HFFc6 (cell line): ENCODE measurements at regions not wholly inside any gene's neighbourhood (a gene's known extent, or its start where the extent isn't known, plus 50 kb on each side); places are given as distances from the start of the nearest gene placed in this dataset.

ENCODE experiments used
- DNase-seq: peaks from one replicate; pipeline ENCODE4 v3.0.0-alpha.2; 2018
- H3K27ac Mint-ChIP-seq: 2 replicates; pipeline ENCODE4 v1.8.0; 2020; ENCODE audit warnings: mild to moderate bottlenecking, mixed read lengths
- H3K27me3 Mint-ChIP-seq: 2 replicates; pipeline ENCODE4 v1.8.0; 2021; ENCODE audit warnings: mild to moderate bottlenecking, moderate library complexity, mixed read lengths; ENCODE audit not compliant: insufficient read depth
- H3K36me3 Mint-ChIP-seq: 2 replicates; pipeline ENCODE4 v1.8.0; 2021; ENCODE audit warnings: low read depth, mixed read lengths
- H3K4me1 Mint-ChIP-seq: 2 replicates; pipeline ENCODE4 v1.8.0; 2020; ENCODE audit warnings: low read depth, mixed read lengths
- H3K4me3 Mint-ChIP-seq: 2 replicates; pipeline ENCODE4 v1.8.0; 2020; ENCODE audit warnings: mild to moderate bottlenecking, moderate library complexity, mixed read lengths
- H3K9me3 Mint-ChIP-seq: 2 replicates; pipeline ENCODE4 v1.8.0; 2020; ENCODE audit warnings: mild to moderate bottlenecking, mixed read lengths
- TF ChIP-seq, protein P1 (sequence below): fragments of 200-600 bp; sonication (generic); IDR thresholded peaks from 2 replicates; pipeline ENCODE4 v1.5.0; 2021; ENCODE audit warnings: antibody characterized with exemption, mild to moderate bottlenecking

DNA sequence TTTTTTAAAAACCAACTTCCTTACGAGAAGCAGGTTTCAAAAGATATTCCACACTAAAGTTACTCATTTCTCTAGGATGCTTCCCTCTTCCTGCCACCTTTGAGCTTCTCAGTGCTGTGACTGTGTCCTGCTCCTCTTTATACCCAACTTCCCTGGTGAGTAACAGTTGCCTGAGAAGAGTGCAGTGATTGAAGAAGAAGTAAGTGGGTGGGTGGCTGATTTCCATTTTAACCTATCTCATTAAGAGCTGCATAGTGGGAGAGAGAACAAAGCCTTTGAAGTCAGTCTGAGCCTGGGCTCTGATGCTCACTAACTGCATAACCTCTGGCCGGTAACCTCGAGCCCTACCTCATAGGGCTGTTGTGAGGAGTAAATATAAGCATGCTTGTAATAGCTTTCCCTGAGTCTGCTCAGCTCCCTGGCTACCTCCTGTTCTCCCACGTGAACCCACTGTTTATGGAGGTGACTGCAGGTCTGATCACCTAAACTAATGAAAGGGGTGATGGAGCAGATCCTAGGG is 977.3 kb downstream of the UQCRFS1 start:
- Mint-ChIP-seq H3K36me3 (peaks cover 5% of the 10 kb centered on the region; the same call in 1 of the 2 replicates), H3K27ac (no peak overlapping the region), H3K4me3 (no peak overlapping the region), H3K9me3 (peaks cover 74% of the 10 kb centered on the region), H3K27me3 (no peaks in the 10 kb centered on the region), H3K4me1 (no peaks in the 10 kb centered on the region)
- DNase-seq, result no peak
- TF ChIP-seq, protein P1, sequence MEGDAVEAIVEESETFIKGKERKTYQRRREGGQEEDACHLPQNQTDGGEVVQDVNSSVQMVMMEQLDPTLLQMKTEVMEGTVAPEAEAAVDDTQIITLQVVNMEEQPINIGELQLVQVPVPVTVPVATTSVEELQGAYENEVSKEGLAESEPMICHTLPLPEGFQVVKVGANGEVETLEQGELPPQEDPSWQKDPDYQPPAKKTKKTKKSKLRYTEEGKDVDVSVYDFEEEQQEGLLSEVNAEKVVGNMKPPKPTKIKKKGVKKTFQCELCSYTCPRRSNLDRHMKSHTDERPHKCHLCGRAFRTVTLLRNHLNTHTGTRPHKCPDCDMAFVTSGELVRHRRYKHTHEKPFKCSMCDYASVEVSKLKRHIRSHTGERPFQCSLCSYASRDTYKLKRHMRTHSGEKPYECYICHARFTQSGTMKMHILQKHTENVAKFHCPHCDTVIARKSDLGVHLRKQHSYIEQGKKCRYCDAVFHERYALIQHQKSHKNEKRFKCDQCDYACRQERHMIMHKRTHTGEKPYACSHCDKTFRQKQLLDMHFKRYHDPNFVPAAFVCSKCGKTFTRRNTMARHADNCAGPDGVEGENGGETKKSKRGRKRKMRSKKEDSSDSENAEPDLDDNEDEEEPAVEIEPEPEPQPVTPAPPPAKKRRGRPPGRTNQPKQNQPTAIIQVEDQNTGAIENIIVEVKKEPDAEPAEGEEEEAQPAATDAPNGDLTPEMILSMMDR, result no peak

DNA sequence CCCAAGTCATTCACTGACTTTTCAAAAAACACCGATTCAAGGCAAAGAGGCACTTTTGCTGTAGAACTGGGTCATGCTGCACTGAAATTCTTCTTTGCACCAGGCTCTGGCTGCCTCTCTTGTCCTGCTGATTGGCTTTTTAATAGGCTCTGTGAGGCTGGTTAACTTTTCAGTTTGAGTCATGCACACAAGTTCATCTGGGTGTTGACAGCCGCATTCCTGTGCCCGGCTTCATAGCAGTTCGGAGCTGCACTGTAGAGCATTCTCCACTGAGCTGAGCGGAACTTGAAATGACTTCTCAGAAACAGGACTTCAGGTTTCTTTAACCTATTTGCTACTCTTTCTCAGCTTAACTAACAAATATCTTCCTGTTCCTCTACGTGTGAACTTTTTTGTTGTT is 978.3 kb downstream of the UQCRFS1 start:
- no peaks in the 10 kb centered on the region for H3K4me1 Mint-ChIP-seq
- no peaks in the 10 kb centered on the region for H3K27me3 Mint-ChIP-seq
- no peak for DNase-seq
- peaks cover 80% of the 10 kb centered on the region for H3K9me3 Mint-ChIP-seq
- H3K36me3 Mint-ChIP-seq, result peaks cover 5% of the 10 kb centered on the region; the same call in 1 of the 2 replicates
- TF ChIP-seq, protein P1, result no peak
- no peak overlapping the region for H3K27ac Mint-ChIP-seq
- H3K4me3 Mint-ChIP-seq, result no peak overlapping the region

DNA sequence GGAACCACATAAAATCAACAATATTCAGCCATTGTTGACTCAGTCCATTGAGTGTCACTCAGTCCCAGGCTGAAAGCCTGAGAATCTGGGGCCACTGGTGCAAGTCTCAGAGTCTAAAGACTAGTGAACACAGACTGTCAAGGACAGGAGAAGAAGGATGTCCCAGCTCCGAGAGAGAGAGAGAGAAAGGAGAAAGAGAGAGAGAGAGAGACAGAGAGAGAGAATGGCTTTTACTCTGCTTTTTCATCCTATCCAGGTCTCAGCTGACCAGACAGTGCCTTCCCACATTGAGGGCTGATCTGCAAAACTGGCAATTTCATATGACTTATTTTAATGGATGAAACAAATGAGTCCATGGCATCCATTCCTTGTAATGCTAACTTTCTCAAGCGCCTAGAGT is 984.1 kb downstream of the UQCRFS1 start:
- Mint-ChIP-seq H3K4me1 (no peaks in the 10 kb centered on the region), H3K4me3 (no peak overlapping the region), H3K27ac (no peak overlapping the region), H3K36me3 (no peaks in the 10 kb centered on the region), H3K9me3 (peaks cover 61% of the 10 kb centered on the region), H3K27me3 (no peaks in the 10 kb centered on the region)
- DNase-seq, result no peak
- TF ChIP-seq, protein P1, result no peak

DNA sequence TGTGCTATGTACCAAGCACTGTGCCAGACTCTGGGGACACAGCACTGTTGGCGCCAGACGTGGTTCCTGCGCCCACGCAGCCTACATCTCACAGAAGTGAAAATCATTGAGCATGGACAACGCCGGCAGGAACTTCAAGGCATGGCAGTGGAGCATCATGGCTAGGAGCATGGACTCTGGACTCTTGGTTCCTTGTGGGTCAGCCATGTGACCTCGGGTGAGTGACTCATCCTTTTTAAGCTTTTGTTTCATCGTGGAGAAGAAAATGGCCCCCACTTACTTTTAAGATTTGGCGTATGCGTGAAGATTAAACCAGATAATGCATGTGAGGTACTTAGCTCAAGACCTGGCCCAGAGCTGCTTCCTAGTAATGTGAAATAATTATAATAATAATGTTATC is 988.5 kb downstream of the UQCRFS1 start:
- Mint-ChIP-seq H3K36me3 (peaks cover 9% of the 10 kb centered on the region; the same call in 1 of the 2 replicates), H3K4me3 (no peak overlapping the region), H3K27me3 (peaks cover 2% of the 10 kb centered on the region; the same call in 1 of the 2 replicates), H3K4me1 (no peaks in the 10 kb centered on the region), H3K27ac (no peak overlapping the region), H3K9me3 (peaks cover 64% of the 10 kb centered on the region)
- DNase-seq, result no peak
- TF ChIP-seq, protein P1, result no peak

DNA sequence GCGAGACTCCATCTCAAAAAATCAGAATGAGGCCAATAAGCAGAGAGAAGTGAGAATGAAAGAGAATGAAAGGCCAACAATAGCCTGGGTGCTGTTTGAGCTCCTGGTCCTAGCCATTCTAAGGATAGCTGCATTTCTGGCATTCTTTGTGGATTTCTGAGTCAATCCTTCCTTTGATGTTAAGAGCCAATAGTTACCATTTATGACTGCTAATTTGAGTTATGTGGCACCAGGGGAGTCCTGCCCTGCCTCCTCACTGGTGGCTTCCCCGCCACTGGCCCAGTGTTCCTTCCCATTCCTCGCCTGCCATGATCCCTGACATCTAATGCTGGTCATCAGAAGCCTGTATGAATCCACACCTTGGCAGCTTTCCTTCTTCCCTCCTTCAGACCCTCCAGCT is 991.2 kb downstream of the UQCRFS1 start:
- Mint-ChIP-seq H3K27me3 (peaks cover 2% of the 10 kb centered on the region; the same call in 1 of the 2 replicates), H3K4me1 (no peaks in the 10 kb centered on the region), H3K9me3 (peaks cover 80% of the 10 kb centered on the region), H3K4me3 (no peak overlapping the region), H3K27ac (no peak overlapping the region), H3K36me3 (peaks cover 9% of the 10 kb centered on the region; the same call in 1 of the 2 replicates)
- TF ChIP-seq, protein P1, result no peak
- no peak for DNase-seq
